Activated CD4-positive, alpha-beta T cell treated with anti-CD3 and anti-CD28 coated beads, Interleukin-2, amount 50 U/mL, for 16 hours (primary cell): ENCODE measurements at regions not wholly inside any gene's neighbourhood (a gene's known extent, or its start where the extent isn't known, plus 50 kb on each side); places are given as distances from the start of the nearest gene placed in this dataset.
"Not testable (repeated sequence)": the region's sequence is repeated elsewhere in the genome, so short reads cannot be mapped to it uniquely, and the experiment has no call there.

Source experiments
- DNase-seq: peaks from one replicate; pipeline ENCODE4 v3.0.0-alpha.2; 2020

DNA sequence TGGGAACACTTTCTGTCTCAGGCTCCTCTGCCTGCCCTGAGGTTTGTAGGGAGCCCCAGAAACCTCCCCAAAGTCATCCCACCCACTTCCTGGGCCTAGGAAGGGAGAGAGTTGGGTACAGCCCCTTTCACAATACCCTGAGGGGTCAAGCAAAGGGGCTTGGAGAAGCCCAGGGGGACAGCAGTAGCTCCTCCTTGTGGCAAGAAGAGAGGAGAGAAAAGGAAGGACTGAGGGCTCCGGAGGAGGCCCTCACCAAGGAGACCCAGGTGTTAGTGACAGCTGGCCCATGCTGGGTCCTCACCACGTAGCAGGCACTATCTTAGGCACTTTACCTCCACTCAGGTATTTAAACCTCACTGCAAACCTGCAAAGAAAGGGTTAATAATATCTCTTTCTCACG is 112.8 kb downstream of the IRX5 start:
- DNase-seq, result no peak

DNA sequence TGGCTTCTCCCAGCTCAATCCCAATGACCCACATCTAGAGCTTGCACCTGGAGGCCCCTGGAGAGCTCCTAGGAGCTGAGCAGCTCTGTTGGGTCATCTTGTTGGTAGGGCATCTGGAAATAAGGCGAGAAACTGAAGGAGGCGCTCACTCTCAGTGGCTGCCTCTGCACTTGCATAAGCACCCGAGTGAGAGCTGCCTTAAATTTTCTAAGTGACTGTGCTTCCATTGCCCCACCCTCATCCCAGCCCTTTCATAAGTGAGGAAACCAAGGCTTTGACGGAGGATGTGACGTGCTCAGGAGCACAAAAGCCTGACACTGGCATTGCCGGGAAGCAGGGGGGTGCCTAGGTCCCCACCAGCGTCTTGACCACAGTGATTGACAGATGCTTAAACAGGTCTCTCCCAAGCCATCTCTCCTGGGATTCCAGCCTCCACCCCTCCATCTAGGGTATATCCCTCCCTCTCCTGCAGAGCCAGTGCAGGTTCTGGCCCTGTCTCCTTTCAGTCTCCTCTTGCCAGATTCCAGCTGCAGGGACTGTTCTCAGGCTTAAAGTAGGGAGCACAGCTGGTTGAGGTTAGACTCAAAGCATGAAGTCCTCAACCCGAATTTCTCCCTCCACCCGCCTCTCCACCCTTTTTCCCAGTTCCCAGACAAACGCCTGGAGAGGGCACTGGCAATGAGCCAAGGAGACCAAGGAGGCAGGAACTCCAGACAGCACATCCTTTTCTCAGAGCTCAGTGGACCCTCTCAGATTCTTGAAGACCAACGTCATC is 113.7 kb downstream of the IRX5 start:
- no peak for DNase-seq

DNA sequence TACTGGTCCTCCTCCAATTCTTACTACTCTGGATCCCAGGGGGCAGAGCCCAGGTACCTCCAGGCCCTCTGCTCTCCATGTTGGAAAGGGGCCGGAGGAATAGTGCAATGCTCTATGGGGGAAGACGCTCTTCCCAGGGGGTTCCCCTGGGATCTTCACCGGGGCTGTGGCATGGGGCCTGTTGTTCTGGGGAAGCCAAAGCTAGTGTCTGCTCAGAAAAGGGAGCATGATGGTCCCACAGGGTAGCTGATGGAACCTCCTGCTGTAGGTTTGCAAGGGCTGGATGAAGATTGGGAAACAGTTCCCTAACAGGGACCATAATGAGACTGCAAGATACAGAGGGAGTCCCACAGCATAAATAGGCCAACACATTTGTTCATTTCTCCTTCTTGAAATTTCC is 114.7 kb downstream of the IRX5 start:
- DNase-seq, result no peak

DNA sequence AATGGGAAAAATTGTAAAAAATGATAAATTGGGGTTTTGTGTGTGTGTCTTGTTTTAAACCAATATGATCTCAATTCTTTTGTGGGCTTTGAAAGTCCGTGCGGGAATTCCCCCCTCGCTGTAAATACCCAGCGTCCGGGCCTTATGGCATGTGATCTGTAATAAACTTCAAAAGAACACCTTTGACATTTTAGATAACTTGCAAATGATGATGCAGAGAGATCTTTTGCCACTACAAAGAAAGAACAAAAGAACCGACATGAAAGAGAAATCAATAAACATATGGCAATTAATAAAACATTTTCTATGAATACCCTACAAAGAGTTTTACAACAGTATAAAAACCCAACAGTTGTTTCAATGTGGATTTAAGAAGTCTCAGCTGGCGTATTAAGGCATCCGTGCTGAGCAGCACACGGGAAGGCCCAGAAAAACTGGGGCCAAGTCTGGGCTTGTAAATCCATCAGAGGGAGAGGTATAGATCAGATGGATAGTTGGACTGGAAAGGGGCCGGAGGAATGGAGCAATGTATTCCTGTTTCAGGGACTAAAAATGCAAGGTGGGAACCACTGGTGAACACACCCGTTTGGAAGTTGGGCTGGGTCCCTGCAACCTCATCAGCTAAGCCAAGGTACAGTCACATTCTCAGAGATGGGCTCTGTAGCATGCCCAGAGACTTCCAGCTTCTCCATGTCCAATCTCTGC is 115.2 kb downstream of the IRX5 start:
- DNase-seq, result no peak

DNA sequence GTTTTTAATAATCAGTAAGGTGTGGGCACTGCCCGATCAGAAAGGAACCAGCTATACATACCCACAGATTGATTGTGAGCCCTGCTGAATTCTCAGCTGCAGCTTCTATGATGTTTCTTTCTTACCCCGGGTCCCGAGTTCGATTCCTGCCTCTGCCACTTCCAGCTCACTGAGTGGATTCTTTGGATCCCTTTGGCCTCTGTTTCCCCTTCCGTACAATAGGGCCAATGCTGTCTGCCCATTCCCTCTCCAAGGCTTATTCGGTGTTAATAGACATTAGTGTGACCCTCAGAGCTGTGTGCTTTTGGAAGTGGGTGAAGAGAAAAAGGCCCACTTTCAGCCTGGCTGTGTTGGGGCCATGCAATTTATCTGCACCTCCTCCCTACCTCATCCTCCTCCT is 115.8 kb downstream of the IRX5 start:
- DNase-seq, result no peak

DNA sequence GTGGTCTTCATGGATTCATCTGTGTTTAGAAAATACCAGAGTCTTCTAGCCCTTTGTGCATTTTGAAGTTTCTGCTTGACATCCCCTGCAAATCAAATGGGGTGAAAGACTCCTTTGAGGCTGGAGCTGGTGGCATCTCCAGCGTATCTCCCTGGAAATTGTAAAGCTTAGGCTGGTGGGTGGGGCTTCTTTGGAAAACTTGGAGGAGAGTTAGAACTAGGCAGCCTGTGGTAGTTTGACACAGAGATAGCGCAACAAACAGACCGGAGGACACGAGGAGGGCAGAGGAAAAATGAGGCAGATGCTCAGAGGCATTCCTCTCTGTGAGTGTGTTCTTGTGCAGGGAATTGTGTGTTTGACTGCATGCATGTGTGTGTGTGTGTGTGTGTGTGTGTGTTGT is 116.3 kb downstream of the IRX5 start:
- no peak for DNase-seq

DNA sequence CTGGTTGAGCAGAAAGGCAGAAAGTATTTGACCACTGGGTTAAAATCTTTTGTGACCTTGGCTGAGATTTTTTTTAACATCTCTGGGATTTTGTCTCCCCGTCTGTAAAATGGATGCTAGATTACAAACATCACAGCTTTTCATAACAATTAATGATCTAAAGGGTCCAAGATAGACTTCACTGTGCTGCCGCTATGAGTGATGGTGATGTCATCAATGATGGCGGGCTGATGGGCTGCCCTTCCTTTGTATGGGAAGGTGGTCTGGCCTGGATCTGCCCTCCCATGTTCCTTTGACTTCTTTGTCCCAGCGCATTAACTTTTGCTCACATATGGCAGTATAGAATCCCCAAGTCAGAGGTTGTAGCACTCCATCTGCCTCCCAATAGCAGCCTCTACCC is 116.7 kb downstream of the IRX5 start:
- no peak for DNase-seq

DNA sequence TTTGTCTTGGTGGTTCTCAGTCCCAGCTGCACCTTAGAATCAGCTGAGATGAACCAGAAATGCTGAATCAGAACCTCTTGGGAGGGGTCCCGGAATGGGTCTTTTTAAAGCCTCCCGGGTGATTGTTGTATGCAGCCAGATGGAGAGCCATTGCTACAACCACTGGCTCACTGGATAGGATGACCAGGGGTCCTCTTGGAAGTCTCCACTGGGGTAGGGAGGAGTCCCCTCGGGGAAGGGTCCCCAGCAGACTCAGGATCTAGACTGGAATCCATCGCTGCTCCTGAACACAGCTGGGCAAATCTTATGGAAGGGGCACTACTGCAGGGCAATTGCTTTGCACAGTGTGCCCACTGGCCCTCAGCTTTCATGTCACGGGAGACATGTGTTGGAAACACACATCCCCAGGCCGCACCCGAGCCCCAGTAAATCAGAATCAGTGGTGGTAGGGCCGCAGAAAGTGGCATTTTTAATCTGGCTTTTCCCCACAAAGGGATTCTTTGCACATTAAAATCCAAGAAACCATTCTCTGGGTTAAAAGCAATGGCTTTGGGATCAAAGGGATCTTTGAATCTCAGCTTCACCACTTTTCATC is 117.3 kb downstream of the IRX5 start:
- DNase-seq, result no peak

DNA sequence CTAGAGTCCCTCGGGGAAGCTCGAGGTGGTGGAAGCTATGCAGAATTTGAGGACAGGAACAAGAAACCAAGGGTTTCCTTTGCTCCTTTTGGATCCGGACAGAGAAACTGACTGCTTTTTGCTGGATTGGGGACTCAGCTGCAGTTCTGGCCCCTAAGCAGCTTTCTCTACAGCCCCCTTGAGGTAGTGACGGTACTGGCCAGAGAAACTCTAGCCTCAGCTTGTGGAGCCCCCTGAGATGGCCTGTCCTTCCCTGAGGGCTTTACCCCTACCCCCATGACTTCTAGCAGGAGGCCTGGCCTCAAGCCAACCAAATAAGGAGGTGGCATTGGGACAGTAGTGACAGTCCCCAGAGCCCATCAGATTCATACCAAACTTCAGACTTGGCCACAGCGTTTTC is 118.1 kb downstream of the IRX5 start:
- no peak for DNase-seq

DNA sequence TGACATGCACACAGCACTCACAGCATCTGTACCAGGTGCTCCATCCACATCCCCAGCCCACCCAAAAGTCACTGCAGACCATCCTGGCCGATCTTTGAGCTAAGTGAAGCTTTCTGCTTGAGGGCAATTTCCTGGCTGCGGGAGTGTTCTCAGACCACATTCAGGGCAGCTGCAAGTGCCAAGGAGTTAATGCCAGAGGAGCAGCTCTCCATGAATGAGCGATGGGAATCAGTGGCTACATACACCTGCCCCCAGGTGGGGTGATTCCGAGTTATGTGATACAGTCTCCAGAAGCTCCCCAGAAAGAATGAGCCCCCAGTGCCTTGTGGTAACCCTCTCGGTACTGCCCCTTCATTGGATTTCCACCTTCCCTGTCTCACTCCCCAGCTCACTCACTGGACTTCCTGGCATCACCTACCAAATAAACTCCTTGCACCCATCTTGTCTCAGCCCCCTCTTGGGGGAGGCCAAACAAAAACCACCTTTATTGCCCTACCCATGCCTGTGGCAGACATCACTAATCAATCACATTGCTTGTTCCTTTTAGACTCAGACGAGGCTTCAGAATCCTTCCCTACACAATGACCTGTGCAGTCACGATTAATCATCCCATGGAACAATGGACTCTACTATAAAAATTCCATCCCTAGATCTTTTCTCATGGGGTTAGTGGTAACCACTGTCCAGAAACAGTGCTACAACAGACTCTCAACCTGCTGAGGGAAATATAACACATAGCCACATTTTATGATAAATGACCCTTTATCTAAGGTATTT is 121.1 kb downstream of the IRX5 start:
- no peak for DNase-seq

DNA sequence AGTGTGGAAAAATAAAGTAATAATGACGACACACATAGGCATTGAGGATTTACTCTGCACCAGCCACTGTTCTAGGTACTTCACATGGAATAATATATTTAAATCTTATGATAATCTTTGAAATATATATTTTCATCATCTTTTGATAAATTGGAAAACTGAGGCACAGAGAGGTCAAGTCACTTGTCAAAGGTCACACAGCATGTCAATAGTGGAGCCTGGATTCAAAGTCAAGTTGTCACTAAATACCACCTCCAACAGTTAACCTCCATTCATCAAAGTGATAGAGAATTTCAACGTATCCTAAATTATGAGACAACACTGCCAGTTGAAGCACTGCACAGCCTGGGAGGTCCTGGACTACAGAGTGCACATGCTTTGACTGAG is 121.7 kb downstream of the IRX5 start:
- DNase-seq, result no peak

DNA sequence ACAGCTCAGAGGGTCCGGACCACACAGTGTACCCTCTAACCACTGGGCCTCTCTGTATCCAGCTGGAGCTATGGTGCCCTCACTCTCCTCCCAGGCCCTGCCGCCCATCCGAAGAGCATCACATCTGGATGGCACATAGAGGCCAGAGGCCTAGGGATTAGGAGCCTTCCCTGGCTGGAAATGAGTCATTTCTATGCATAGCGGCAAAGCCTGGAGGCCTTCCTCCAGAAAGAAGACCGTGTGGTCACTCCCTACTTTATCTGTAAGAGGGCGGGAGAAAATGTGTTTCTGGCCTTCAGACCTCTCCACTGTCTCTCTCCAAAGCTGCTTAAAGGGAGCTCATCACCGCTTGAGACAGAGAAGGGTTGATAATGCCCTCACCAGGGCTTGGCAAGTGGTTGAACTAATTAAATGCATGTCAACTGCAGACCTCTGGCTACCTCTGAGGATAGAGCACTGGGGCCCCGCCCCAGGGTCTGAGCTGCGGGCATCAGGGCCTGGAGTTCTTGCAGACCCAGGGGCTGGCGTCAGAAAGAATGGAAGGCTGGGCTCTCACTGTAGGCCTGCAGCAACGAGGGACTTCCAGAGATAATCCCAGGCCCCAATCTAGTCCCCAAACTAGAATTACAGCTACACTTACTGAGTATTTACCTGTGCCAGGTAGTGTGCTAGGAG is 122.2 kb downstream of the IRX5 start:
- no peak for DNase-seq

DNA sequence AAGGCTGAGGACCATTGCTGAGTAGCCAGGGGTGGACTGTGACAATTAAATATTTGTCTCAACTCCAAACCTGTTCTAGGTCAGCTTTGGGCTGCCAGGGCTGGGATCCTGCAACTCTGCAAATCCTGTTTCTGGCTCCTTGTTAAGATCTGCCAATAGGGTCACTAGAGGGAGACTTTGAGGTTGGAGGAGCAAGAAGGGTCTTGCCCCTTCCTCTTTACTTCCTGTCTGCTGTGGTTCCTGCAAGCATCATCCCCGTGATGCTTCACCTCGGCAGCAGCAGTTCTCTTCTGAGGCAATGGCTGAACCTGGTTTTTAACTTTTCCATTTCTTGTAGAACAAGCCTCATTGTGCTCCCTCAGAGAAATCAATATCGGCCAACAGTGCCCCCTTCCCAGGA is 124.6 kb downstream of the IRX5 start:
- DNase-seq, result no peak

DNA sequence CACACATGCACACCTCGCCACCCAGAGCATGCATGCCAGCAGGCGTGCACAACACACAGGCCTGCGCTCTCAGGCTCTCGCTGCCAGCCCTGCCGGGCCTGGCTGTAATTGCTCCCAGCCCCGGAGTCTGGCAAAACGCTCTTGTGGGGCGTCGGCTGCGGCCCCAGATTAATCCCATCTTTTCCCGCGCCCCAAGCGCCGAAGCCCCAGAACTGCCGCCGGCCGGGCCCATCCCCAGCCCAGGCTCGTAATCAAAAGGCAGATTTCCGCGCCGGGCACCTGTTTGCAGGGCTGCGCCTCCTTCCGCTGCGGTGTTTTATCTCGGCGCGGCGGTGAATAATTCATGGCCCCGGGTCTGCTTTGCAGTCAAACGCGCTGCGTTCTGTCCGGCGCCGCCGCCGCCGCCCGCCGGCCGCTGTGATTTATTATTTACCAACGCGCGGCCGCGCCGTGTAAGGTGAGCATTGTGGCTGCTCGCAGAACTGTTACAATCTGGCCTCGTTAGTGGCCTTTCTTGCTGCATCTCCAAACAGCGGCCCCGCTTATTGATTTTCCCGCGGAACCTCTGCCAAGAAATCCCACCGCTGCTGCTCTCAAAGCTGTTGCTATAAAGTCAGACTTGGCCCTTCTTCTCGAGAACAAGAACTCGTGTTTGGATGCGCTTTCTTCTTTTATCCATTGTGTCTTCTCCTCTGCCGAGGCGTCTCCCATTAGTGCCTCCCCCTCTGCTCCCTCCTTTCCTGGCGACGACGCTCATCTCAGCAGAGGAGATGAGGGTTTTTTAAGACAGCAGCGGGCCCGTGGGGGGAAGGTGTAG is 126.1 kb downstream of the IRX5 start:
- DNase-seq, result no peak

DNA sequence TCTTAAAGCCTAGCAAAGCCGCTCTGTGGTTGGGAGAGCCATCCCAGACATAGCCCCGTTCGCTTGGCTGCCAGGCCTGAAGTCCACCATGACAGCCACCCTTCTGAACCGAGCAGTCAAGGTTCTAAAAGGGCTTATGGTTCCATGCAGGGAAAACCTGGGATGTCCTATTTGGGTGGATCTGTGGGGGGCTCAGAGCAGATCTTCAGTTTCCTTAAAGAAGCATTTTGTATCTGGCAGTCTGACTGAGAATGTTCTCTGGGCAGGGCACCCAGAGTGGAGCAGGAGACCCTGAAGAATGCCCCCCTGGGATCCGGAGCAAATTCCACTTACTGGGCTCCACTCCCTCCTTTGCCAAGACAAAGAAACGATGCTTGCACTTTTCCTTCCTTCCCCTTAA is 127.2 kb downstream of the IRX5 start:
- no peak for DNase-seq

DNA sequence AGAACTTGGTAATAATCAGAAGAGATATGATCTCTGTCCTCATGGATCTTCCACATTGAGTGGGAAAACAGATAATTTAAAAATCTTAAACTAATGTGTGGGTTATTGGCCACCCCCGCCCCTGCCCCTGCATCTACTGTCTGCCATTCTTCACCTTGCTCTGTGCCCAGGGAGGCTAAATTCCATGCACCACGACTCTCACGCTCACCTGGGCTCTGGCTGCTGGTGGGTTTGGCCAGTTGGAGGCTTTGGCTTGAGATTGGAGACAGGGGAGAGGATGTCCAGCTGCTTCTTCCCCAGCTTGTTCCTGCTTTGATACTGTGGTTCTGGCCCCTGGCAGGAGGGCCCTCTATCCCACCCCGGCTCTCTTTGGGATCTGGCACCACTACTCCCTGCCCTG is 127.9 kb downstream of the IRX5 start:
- DNase-seq, result no peak

DNA sequence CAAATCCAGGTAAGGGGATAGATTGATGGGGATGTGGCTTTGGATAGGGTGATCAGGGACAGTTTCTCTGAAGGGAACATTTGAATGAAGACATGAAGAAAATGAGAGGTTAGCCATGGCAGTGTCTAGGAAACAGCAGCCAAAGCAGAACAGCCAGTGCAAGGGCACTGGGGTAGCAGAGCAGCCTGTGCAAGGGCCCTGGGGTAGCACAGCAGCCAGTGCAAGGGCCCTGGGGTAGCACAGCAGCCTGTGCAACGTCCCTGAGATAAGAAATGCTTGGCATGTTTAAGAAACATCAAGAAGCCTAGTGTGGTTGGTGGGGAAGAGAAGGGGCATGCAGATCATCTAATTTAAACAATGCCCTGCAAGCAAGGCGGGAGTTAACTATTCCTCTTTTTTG is 128.5 kb downstream of the IRX5 start:
- no peak for DNase-seq

DNA sequence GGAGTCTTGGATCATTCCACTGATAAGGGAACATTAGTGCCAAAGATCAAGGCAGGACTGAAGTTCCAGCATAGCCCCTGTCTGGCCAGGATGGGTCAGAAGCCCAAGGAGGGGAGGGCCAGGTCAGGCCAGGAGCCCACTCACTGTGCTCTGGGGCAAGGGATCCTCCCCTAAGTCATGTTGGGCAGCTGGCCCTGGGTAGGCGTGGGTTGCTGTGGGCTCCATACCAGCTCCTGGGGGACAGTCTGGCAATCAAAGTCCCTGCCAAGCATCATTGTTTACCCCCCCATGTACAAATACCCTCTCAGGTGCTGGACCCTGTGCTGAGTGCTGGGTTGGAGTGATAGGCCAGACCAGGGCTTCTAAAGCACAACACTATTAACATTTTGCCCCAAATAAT is 130.5 kb downstream of the IRX5 start:
- DNase-seq, result no peak

DNA sequence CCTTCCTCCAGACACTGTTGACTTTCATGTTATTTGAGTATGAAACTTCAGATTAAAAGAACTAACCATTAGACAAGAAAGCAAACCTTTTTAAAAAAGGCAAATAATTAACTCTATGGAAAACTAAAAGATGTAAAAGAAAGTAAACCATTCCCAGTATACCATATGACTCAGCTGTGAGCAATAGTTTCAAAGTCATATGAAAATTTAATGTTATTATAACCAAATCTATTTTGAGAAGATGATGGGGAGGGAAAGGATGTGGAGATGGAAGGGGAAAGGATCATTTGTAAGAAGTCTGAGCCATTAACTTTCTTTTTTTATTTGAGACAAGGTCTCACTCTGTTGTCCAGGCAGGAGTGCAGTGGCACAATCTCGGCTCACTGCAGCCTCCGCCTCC is 131.8 kb downstream of the IRX5 start:
- no peak for DNase-seq

DNA sequence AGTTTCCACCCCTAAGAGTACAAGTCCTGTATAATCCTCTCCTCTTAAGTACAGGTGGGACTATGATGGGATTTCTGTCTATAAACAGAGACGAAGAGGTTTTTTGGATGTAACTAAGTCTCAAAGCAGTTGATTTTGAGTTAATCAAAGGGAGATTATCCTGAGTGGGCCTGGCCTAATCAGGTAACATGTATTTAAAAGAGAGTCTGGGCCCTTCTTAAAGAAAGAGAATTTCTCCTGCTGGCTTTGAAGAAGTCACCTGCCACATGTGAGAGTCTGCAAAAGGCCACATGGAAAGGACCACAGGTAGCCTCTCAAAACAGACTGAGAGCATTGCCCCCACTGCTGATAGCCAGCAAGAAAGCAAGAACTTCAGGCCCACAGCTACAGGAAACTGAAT is 142.3 kb downstream of the IRX5 start:
- DNase-seq, result no peak

DNA sequence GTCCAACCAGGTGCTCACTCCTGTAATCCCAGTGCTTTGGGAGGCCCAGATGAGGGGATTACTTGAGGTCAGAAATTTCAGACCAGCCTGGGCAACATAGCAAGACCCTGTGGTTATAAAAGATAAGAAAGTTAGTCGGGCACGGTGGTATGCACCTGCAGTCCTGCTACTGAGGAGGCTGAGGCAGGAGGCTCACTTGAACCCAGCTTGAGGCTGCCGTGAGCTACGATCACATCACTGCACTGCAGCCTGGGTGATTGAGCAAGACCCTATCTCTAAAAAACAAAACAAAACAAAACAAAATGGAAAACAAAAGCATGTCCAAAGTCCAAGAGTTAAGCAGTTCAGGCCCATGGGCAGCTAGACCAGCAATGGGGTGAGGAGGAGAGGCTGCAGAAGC is 143.2 kb downstream of the IRX5 start:
- no peak for DNase-seq

DNA sequence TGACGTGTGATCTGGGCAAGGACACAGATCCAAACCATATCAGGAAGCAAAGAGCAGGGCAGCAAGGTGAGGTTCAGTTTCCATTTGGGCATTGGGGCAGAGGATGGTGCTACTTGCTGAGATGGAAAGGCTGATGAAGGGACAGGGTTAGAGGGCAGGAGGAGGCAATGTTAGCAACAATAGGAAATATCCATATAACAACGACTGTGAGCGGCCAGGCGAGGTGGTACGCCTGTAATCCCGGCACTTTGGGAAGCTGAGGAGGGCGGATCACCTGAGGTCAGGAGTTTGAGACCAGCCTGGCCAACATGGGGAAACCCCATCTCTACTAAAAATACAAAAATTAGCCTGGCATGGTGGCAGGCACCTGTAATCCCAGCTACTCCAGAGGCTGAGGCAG is 144.5 kb downstream of the IRX5 start:
- not testable (repeated sequence) for DNase-seq
